OCI-LY3 (cell line): ENCODE measurements at regions not wholly inside any gene's neighbourhood (a gene's known extent, or its start where the extent isn't known, plus 50 kb on each side); places are given as distances from the start of the nearest gene placed in this dataset.

Experiments
- H2AFZ ChIP-seq: fragments of 200-600, 300-600 bp; shearing (Covaris generic); 2 replicates; pipeline ENCODE4 v1.6.0; 2014; ENCODE audit warnings: antibody characterized with exemption, low read depth, low read length
- H3K27ac ChIP-seq: fragments of 200-600, 300-600 bp; sonication (generic); 2 replicates; pipeline ENCODE4 v1.5.1; 2014; ENCODE audit warnings: mild to moderate bottlenecking, low read length, moderate library complexity, mixed read lengths
- H3K27me3 ChIP-seq: fragments of 200-600, 300-600 bp; sonication (generic); 2 replicates; pipeline ENCODE4 v1.6.1; 2014; ENCODE audit warnings: low read depth, low read length, mixed read lengths
- H3K36me3 ChIP-seq: fragments of 200-600, 300-600 bp; sonication (generic); replicated peaks from 2 replicates; pipeline ENCODE3; 2014; ENCODE audit warnings: low read depth, low read length, mixed read lengths
- H3K4me1 ChIP-seq: fragments of 300-600, 200-600 bp; sonication (generic); 2 replicates; pipeline ENCODE4 v1.6.1; 2014; ENCODE audit warnings: low read length, mixed read lengths
- H3K4me2 ChIP-seq: fragments of 200-600, 300-600 bp; sonication (generic); 2 replicates; pipeline ENCODE4 v1.6.1; 2014; ENCODE audit warnings: low read length, mixed read lengths
- H3K4me3 ChIP-seq: fragments of 300-600, 200-600 bp; sonication (generic); 2 replicates; pipeline ENCODE4 v1.5.1; 2014; ENCODE audit warnings: antibody characterized with exemption, mild to moderate bottlenecking, low read length, moderate library complexity
- H3K79me2 ChIP-seq: fragments of 300-600, 200-600 bp; shearing (Covaris generic); 2 replicates; pipeline ENCODE4 v1.6.1; 2014; ENCODE audit warnings: mild to moderate bottlenecking, low read length, mixed read lengths
- H3K9ac ChIP-seq: fragments of 300-600, 200-600 bp; shearing (Covaris generic); 2 replicates; pipeline ENCODE4 v1.6.0; 2014; ENCODE audit warnings: mild to moderate bottlenecking, low read length, moderate library complexity
- H3K9me3 ChIP-seq: fragments of 200-600, 300-600 bp; shearing (Covaris generic); 2 replicates; pipeline ENCODE4 v1.6.1; 2014; ENCODE audit warnings: low read length, mixed read lengths; ENCODE audit not compliant: insufficient read depth
- H4K20me1 ChIP-seq: fragments of 200-600, 300-600 bp; sonication (generic); 2 replicates; pipeline ENCODE4 v1.6.1; 2016; ENCODE audit warnings: low read length, mixed read lengths; ENCODE audit not compliant: insufficient read depth
- CTCF ChIP-seq: fragments of 200-600, 300-600 bp; sonication (generic); IDR thresholded peaks from 2 replicates; pipeline ENCODE4 v1.5.1; 2014; ENCODE audit warnings: antibody characterized with exemption, low read length, low read depth
- EZH2phosphoT487 ChIP-seq: fragments of 200-600 bp; shearing (Covaris generic); IDR thresholded peaks from 2 replicates; pipeline ENCODE4 v1.6.1; 2018; ENCODE audit warnings: antibody characterized with exemption, mixed run types, low read depth

GRCh38 chr3:28850186-28850585, 430.7 kb upstream of the RBMS3 start:
- no peak overlapping the region for H3K9ac ChIP-seq
- no peak overlapping the region for H3K4me2 ChIP-seq

GRCh38 chr3:28853830-28854229, 427.0 kb upstream of the RBMS3 start:
- Histone ChIP-seq H2AFZ (no peak overlapping the region), H3K79me2 (no peaks in the 10 kb centered on the region), H3K9me3 (no peaks in the 10 kb centered on the region), H3K36me3 (no peaks in the 10 kb centered on the region), H3K4me2 (no peak overlapping the region), H3K9ac (no peak overlapping the region), H4K20me1 (no peaks in the 10 kb centered on the region), H3K27me3 (peaks cover 15% of the 10 kb centered on the region), H3K4me1 (peaks cover 6% of the 10 kb centered on the region; the same call in 1 of the 2 replicates), H3K4me3 (no peak overlapping the region), H3K27ac (no peak overlapping the region)
- TF ChIP-seq CTCF: peak; percentile 47
- no peak for TF ChIP-seq EZH2phosphoT487

More at GRCh38 chr3:28850186-28850585, 430.7 kb upstream of the RBMS3 start:
- H2AFZ ChIP-seq: no peak overlapping the region
- no peak overlapping the region for H3K4me3 ChIP-seq
- no peaks in the 10 kb centered on the region for H3K36me3 ChIP-seq
- no peaks in the 10 kb centered on the region for H3K79me2 ChIP-seq
- peaks cover 12% of the 10 kb centered on the region for H3K27me3 ChIP-seq
- TF ChIP-seq EZH2phosphoT487: no peak
- no peak for TF ChIP-seq CTCF
- H3K27ac ChIP-seq: no peak overlapping the region
- H4K20me1 ChIP-seq: no peaks in the 10 kb centered on the region
- H3K9me3 ChIP-seq: no peaks in the 10 kb centered on the region
- peaks cover 6% of the 10 kb centered on the region; the same call in 1 of the 2 replicates for H3K4me1 ChIP-seq

- Histone ChIP-seq H3K27me3 (peaks cover 21% of the 10 kb centered on the region), H3K27ac (no peak overlapping the region), H2AFZ (no peak overlapping the region), H3K9ac (no peak overlapping the region), H3K4me2 (no peak overlapping the region), H3K4me1 (no peaks in the 10 kb centered on the region), H4K20me1 (no peaks in the 10 kb centered on the region), H3K79me2 (no peaks in the 10 kb centered on the region), H3K4me3 (no peak overlapping the region), H3K36me3 (no peaks in the 10 kb centered on the region), H3K9me3 (no peaks in the 10 kb centered on the region)
- TF ChIP-seq EZH2phosphoT487: no peak
- no peak for TF ChIP-seq CTCF
Measured at GRCh38 chr3:28856796-28857195, 424.1 kb upstream of the RBMS3 start.

- H4K20me1 ChIP-seq: no peaks in the 10 kb centered on the region
- H3K27me3 ChIP-seq: peaks cover 13% of the 10 kb centered on the region
- no peak for TF ChIP-seq CTCF
- no peak for TF ChIP-seq EZH2phosphoT487
- H3K4me2 ChIP-seq: no peak overlapping the region
- no peak overlapping the region for H3K27ac ChIP-seq
- no peak overlapping the region for H3K9ac ChIP-seq
- H3K79me2 ChIP-seq: no peaks in the 10 kb centered on the region
- H3K4me1 ChIP-seq: no peaks in the 10 kb centered on the region
- H3K4me3 ChIP-seq: no peak overlapping the region
- no peaks in the 10 kb centered on the region for H3K36me3 ChIP-seq
- no peaks in the 10 kb centered on the region for H3K9me3 ChIP-seq
- H2AFZ ChIP-seq: no peak overlapping the region
Measured at GRCh38 chr3:28859897-28860296, 421.0 kb upstream of the RBMS3 start.
